SK-N-SH (cell line): ENCODE measurements at regions not wholly inside any gene's neighbourhood (a gene's known extent, or its start where the extent isn't known, plus 50 kb on each side); places are given as distances from the start of the nearest gene placed in this dataset.

ENCODE experiments used
- CTCF ChIA-PET: fragments of 300-600, 350-600 bp; formaldehyde crosslinking; extraction: SDS; loops from one replicate; lab custom pipeline; 2021; lab: Yijun Ruan, JAX
- POLR2A ChIA-PET: fragments of 350-600 bp; sonication (Branson Sonifier 250); formaldehyde crosslinking; extraction: SDS; loops from one replicate; lab custom pipeline; 2020; ENCODE audit warnings: antibody characterized with exemption, inconsistent platforms; lab: Yijun Ruan, JAX
- DNase-seq: peaks from one replicate; pipeline ENCODE4 v3.0.0; 2012
- H2AFZ ChIP-seq: fragments of 200-600 bp; sonication (generic); 2 replicates; pipeline ENCODE4 v1.8.1; 2016; ENCODE audit warnings: antibody characterized with exemption, mild to moderate bottlenecking, low read depth
- H3F3A ChIP-seq: fragments of 200-600 bp; sonication (generic); replicated peaks from 2 replicates; pipeline ENCODE3; 2016; ENCODE audit warnings: antibody characterized with exemption, mild to moderate bottlenecking; ENCODE audit not compliant: insufficient read depth
- H3K27ac ChIP-seq, 2 experiments: fragments of 200-500 bp in 1 of 2; fragments of 200-600 bp in 1 of 2; sonication (Bioruptor generic) in 1 of 2; sonication (generic), shearing (Covaris generic) in 1 of 2; 2 replicates each; pipeline versions ENCODE4 v1.5.1 to v1.6.1; 2014 to 2016; ENCODE audit warnings: low read depth in 2 of 2, inconsistent platforms in 1 of 2, low read length in 1 of 2, mild to moderate bottlenecking in 1 of 2, mixed read lengths in 1 of 2
- H3K27me3 ChIP-seq: fragments of 200-600 bp; sonication (generic), shearing (Covaris generic); 2 replicates; pipeline ENCODE4 v1.6.1; 2016; ENCODE audit warnings: mixed run types; ENCODE audit not compliant: insufficient read depth
- H3K36me3 ChIP-seq, 2 experiments: fragments of 200-500 bp in 1 of 2; fragments of 200-600 bp in 1 of 2; sonication (Bioruptor generic) in 1 of 2; sonication (generic) in 1 of 2; replicated peaks in 1 of 2; 2 replicates each; pipeline versions ENCODE3 to v1.5.1; 2014 to 2016; ENCODE audit warnings: low read length in 1 of 2, mild to moderate bottlenecking in 1 of 2; ENCODE audit not compliant: insufficient read depth in 2 of 2, control insufficient read depth in 1 of 2
- H3K4me1 ChIP-seq, 2 experiments: fragments of 200-500 bp in 1 of 2; fragments of 200-600 bp in 1 of 2; sonication (Bioruptor generic) in 1 of 2; sonication (generic), shearing (Covaris generic) in 1 of 2; 2 replicates each; pipeline versions ENCODE4 v1.5.1 to v1.6.1; 2014 to 2016; ENCODE audit warnings: low read depth in 1 of 2, low read length in 1 of 2, mixed run types in 1 of 2; ENCODE audit not compliant: insufficient read depth in 2 of 2, control insufficient read depth in 1 of 2
- H3K4me2 ChIP-seq: fragments of 200-600 bp; sonication (generic), shearing (Covaris generic); 2 replicates; pipeline ENCODE4 v1.6.1; 2017; ENCODE audit warnings: mixed run types
- H3K4me3 ChIP-seq, 2 experiments: fragments of 200-500 bp in 1 of 2; fragments of 200-600 bp in 1 of 2; sonication (Bioruptor generic) in 1 of 2; sonication (generic), shearing (Covaris generic) in 1 of 2; 2 replicates each; pipeline versions ENCODE4 v1.5.1 to v1.8.1; 2014 to 2016; ENCODE audit warnings: low read depth in 2 of 2, inconsistent platforms in 1 of 2, low read length in 1 of 2, mild to moderate bottlenecking in 1 of 2, mixed read lengths in 1 of 2, moderate library complexity in 1 of 2
- H3K79me2 ChIP-seq: fragments of 200-600 bp; sonication (generic); 2 replicates; pipeline ENCODE4 v1.8.1; 2017; ENCODE audit warnings: mild to moderate bottlenecking; ENCODE audit not compliant: insufficient read depth
- H3K9ac ChIP-seq: fragments of 200-600 bp; sonication (generic); 2 replicates; pipeline ENCODE4 v1.6.1; 2017; ENCODE audit warnings: mixed run types
- H3K9me2 ChIP-seq: fragments of 200-600 bp; sonication (generic); 2 replicates; pipeline ENCODE4 v1.6.1; 2017; ENCODE audit warnings: mixed run types
- H3K9me3 ChIP-seq: fragments of 200-600 bp; sonication (generic); 2 replicates; pipeline ENCODE4 v1.6.1; 2017; ENCODE audit warnings: mixed run types, mild to moderate bottlenecking, moderate library complexity
- H4K20me1 ChIP-seq: fragments of 200-600 bp; sonication (generic); 2 replicates; pipeline ENCODE4 v1.6.1; 2017; ENCODE audit warnings: mild to moderate bottlenecking, mixed run types; ENCODE audit not compliant: insufficient read depth
- ELF1 ChIP-seq: IDR thresholded peaks from 2 replicates; pipeline ENCODE4 v1.4.0; 2012
- EP300 ChIP-seq, 2 experiments: IDR thresholded peaks; 2 replicates each; pipeline versions ENCODE4 v1.4.0 to v1.6.1; 2012; ENCODE audit warnings: borderline replicate concordance in 1 of 2, low read depth in 1 of 2, low read length in 1 of 2
- EZH2phosphoT487 ChIP-seq: fragments of 200-600 bp; sonication (generic); IDR thresholded peaks from 2 replicates; pipeline ENCODE4 v1.6.1; 2017; ENCODE audit warnings: low read depth, mixed run types, mild to moderate bottlenecking, antibody characterized with exemption, moderate library complexity, borderline replicate concordance
- FOXJ3 ChIP-seq: sonication (generic); formaldehyde crosslinking; IDR thresholded peaks from 2 replicates; pipeline ENCODE4 v1.5.1; 2020; ENCODE audit warnings: mild to moderate bottlenecking, missing genetic modification reagents
- FOXM1 ChIP-seq: IDR thresholded peaks from 2 replicates; pipeline ENCODE4 v1.4.0; 2012; ENCODE audit warnings: low read depth, mild to moderate bottlenecking
- GATA2 ChIP-seq: sonication (generic); formaldehyde crosslinking; IDR thresholded peaks from 2 replicates; pipeline ENCODE4 v1.5.0; 2020; ENCODE audit warnings: mild to moderate bottlenecking, missing genetic modification reagents
- MXI1 ChIP-seq: IDR thresholded peaks from 2 replicates; pipeline ENCODE4 v1.6.1; 2012; ENCODE audit warnings: mild to moderate bottlenecking, low read depth, low read length, improper control_type of control experiment
- POLR2AphosphoS5 ChIP-seq: IDR thresholded peaks from 2 replicates; pipeline ENCODE4 v1.6.1; 2012; ENCODE audit warnings: low read depth, low read length
- RFX5 ChIP-seq: IDR thresholded peaks from 2 replicates; pipeline ENCODE4 v1.6.1; 2012; ENCODE audit warnings: mild to moderate bottlenecking, improper control_type of control experiment, low read length
- RXRA ChIP-seq: IDR thresholded peaks from 2 replicates; pipeline ENCODE4 v1.4.0; 2012; ENCODE audit warnings: low read depth, mild to moderate bottlenecking, borderline replicate concordance
- SIN3A ChIP-seq: IDR thresholded peaks from 2 replicates; pipeline ENCODE4 v1.6.1; 2012; ENCODE audit warnings: low read depth, mild to moderate bottlenecking, low read length, moderate library complexity, borderline replicate concordance
- SMC3 ChIP-seq: IDR thresholded peaks from 2 replicates; pipeline ENCODE4 v1.6.1; 2012; ENCODE audit warnings: low read depth, low read length, improper control_type of control experiment
- TAF1 ChIP-seq: IDR thresholded peaks from 2 replicates; pipeline ENCODE4 v1.6.1; 2012; ENCODE audit warnings: low read depth, mild to moderate bottlenecking, low read length, moderate library complexity, borderline replicate concordance
- TEAD4 ChIP-seq: IDR thresholded peaks from 2 replicates; pipeline ENCODE4 v1.4.0; 2012; ENCODE audit warnings: mild to moderate bottlenecking, borderline replicate concordance; ENCODE audit not compliant: insufficient read depth
- YY1 ChIP-seq: IDR thresholded peaks from 2 replicates; pipeline ENCODE4 v1.4.0; 2012; ENCODE audit warnings: low read depth, mild to moderate bottlenecking
- WGBS: methylation state at CpG from one replicate; pipeline ENCODE4 v1.1.6; 2017; ENCODE audit warnings: low lambda C conversion rate; 5-methylcytosine and 5-hydroxymethylcytosine counted together
- TF ChIP-seq, protein P1 (sequence below): fragments of 150-350 bp; IDR thresholded peaks from 2 replicates; pipeline ENCODE4 v1.6.1; 2017; ENCODE audit warnings: antibody characterized with exemption, low read length, low read depth, borderline replicate concordance
- TF ChIP-seq, protein P2 (sequence below): IDR thresholded peaks from 2 replicates; pipeline ENCODE4; 2012
- TF ChIP-seq, protein P3 (sequence below): IDR thresholded peaks from 2 replicates; pipeline ENCODE4 v1.6.1; 2012; ENCODE audit warnings: mild to moderate bottlenecking, low read depth, low read length, moderate library complexity
- TF ChIP-seq, protein P4 (sequence below): IDR thresholded peaks from 2 replicates; pipeline ENCODE4 v1.4.0; 2012; ENCODE audit warnings: low read depth, borderline replicate concordance
- TF ChIP-seq, protein P5 (sequence below): fragments of 200-600 bp; sonication (generic); IDR thresholded peaks from 2 replicates; pipeline ENCODE4 v1.6.1; 2017; ENCODE audit warnings: antibody characterized with exemption, mild to moderate bottlenecking, moderate library complexity

DNA sequence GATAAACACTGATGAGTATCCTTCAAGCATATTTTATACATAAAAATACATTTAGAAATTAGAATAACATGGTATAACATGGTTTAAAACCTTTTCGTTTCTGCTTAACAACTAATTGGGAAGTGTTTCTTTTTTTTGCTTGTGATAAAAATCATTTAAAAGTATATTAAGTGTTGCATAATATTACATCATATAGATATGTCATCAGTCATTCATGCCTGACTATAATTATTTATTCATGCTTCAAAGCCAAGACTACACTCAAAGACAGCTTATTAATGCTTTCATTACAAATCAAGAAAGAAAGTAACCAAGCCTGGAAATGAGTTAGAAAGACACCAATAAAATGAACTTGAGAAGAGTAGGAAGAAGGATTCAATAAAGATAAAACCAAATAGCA is 136.6 kb upstream of the TP63 start:
- Histone ChIP-seq H3K27ac (no peak overlapping the region), H3K27me3 (no peaks in the 10 kb centered on the region), H2AFZ (no peak overlapping the region), H3K4me1 (no peaks in the 10 kb centered on the region; a peak in 1 of 4 replicates), H4K20me1 (no peaks in the 10 kb centered on the region), H3K9me3 (no peaks in the 10 kb centered on the region), H3K9ac (no peak overlapping the region), H3K9me2 (no peaks in the 10 kb centered on the region), H3F3A (no peaks in the 10 kb centered on the region), H3K79me2 (no peaks in the 10 kb centered on the region), H3K4me2 (no peak overlapping the region), H3K4me3 (no peak overlapping the region), H3K36me3 (no peaks in the 10 kb centered on the region)
- ChIA-PET POLR2A (no interaction called here), CTCF (no interaction called here)
- DNase-seq, result no peak
- WGBS, result 8% methylated on average over 1 of the region's 1 CpG
- TF ChIP-seq YY1 (no peak), FOXM1 (no peak), RFX5 (no peak), SMC3 (no peak), POLR2AphosphoS5 (no peak), TEAD4 (no peak), EZH2phosphoT487 (no peak), TAF1 (no peak), RXRA (no peak), FOXJ3 (CRISPR knock-in tag) (no peak), SIN3A (no peak), MXI1 (no peak), GATA2 (CRISPR knock-in tag) (no peak), ELF1 (no peak), EP300 (IDR thresholded peaks at IDR 0.05; ENCODE audit: borderline replicate concordance in 1 of 2, low read depth in 1 of 2, low read length in 1 of 2) (no peak)
- TF ChIP-seq, protein P1, sequence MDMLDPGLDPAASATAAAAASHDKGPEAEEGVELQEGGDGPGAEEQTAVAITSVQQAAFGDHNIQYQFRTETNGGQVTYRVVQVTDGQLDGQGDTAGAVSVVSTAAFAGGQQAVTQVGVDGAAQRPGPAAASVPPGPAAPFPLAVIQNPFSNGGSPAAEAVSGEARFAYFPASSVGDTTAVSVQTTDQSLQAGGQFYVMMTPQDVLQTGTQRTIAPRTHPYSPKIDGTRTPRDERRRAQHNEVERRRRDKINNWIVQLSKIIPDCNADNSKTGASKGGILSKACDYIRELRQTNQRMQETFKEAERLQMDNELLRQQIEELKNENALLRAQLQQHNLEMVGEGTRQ, result no peak
- TF ChIP-seq, protein P2, sequence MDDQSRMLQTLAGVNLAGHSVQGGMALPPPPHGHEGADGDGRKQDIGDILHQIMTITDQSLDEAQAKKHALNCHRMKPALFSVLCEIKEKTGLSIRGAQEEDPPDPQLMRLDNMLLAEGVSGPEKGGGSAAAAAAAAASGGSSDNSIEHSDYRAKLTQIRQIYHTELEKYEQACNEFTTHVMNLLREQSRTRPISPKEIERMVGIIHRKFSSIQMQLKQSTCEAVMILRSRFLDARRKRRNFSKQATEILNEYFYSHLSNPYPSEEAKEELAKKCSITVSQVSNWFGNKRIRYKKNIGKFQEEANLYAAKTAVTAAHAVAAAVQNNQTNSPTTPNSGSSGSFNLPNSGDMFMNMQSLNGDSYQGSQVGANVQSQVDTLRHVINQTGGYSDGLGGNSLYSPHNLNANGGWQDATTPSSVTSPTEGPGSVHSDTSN, result no peak
- TF ChIP-seq, protein P3, sequence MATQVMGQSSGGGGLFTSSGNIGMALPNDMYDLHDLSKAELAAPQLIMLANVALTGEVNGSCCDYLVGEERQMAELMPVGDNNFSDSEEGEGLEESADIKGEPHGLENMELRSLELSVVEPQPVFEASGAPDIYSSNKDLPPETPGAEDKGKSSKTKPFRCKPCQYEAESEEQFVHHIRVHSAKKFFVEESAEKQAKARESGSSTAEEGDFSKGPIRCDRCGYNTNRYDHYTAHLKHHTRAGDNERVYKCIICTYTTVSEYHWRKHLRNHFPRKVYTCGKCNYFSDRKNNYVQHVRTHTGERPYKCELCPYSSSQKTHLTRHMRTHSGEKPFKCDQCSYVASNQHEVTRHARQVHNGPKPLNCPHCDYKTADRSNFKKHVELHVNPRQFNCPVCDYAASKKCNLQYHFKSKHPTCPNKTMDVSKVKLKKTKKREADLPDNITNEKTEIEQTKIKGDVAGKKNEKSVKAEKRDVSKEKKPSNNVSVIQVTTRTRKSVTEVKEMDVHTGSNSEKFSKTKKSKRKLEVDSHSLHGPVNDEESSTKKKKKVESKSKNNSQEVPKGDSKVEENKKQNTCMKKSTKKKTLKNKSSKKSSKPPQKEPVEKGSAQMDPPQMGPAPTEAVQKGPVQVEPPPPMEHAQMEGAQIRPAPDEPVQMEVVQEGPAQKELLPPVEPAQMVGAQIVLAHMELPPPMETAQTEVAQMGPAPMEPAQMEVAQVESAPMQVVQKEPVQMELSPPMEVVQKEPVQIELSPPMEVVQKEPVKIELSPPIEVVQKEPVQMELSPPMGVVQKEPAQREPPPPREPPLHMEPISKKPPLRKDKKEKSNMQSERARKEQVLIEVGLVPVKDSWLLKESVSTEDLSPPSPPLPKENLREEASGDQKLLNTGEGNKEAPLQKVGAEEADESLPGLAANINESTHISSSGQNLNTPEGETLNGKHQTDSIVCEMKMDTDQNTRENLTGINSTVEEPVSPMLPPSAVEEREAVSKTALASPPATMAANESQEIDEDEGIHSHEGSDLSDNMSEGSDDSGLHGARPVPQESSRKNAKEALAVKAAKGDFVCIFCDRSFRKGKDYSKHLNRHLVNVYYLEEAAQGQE, result no peak
- TF ChIP-seq, protein P4, sequence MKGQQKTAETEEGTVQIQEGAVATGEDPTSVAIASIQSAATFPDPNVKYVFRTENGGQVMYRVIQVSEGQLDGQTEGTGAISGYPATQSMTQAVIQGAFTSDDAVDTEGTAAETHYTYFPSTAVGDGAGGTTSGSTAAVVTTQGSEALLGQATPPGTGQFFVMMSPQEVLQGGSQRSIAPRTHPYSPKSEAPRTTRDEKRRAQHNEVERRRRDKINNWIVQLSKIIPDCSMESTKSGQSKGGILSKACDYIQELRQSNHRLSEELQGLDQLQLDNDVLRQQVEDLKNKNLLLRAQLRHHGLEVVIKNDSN, result no peak
- TF ChIP-seq, protein P5, sequence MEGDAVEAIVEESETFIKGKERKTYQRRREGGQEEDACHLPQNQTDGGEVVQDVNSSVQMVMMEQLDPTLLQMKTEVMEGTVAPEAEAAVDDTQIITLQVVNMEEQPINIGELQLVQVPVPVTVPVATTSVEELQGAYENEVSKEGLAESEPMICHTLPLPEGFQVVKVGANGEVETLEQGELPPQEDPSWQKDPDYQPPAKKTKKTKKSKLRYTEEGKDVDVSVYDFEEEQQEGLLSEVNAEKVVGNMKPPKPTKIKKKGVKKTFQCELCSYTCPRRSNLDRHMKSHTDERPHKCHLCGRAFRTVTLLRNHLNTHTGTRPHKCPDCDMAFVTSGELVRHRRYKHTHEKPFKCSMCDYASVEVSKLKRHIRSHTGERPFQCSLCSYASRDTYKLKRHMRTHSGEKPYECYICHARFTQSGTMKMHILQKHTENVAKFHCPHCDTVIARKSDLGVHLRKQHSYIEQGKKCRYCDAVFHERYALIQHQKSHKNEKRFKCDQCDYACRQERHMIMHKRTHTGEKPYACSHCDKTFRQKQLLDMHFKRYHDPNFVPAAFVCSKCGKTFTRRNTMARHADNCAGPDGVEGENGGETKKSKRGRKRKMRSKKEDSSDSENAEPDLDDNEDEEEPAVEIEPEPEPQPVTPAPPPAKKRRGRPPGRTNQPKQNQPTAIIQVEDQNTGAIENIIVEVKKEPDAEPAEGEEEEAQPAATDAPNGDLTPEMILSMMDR, result no peak
